ENCODE measurements at regions not wholly inside any gene's neighbourhood (a gene's known extent, or its start where the extent isn't known, plus 50 kb on each side); places are given as distances from the start of the nearest gene placed in this dataset.

GRCh38 chr6:54784011-54784410 is 62.6 kb upstream of the FAM83B start:
- Histone ChIP-seq H3K27ac (ENCODE audit: insufficient read length, low read depth, low read length) (no peak overlapping the region), H2AFZ (ENCODE audit: low read length) (no peak overlapping the region), H4K8ac (replicated peaks; ENCODE audit: insufficient read length, low read depth, low read length) (no peak overlapping the region), H4K20me1 (ENCODE audit: control insufficient read depth, insufficient read depth, insufficient read length) (no peaks in the 10 kb centered on the region), H2BK20ac (ENCODE audit: low read depth, low read length, poor library complexity, severe bottlenecking) (no peak overlapping the region), H3K9me3 (ENCODE audit: control insufficient read depth, low read depth, low read length) (no peaks in the 10 kb centered on the region), H3K79me2 (ENCODE audit: insufficient read depth, low read length) (no peaks in the 10 kb centered on the region), H3K23me2 (ENCODE audit: insufficient read length, low read depth, low read length, poor library complexity, severe bottlenecking) (no peaks in the 10 kb centered on the region), H3K56ac (ENCODE audit: insufficient read length, low read depth, low read length) (no peak overlapping the region), H3K18ac (ENCODE audit: insufficient read length, low read depth, low read length) (no peak overlapping the region), H3K79me1 (ENCODE audit: insufficient read depth, low read depth, low read length, poor library complexity, severe bottlenecking) (no peaks in the 10 kb centered on the region), H3K14ac (ENCODE audit: insufficient read depth, low read length) (no peak overlapping the region), H3K9ac (ENCODE audit: extremely low read depth, insufficient read length, low read length) (no peak overlapping the region), H2BK12ac (ENCODE audit: insufficient read length, low read depth, low read length) (no peak overlapping the region), H4K5ac (ENCODE audit: insufficient read length, low read depth, low read length) (no peak overlapping the region), H3K23ac (ENCODE audit: insufficient read length, low read depth, low read length) (no peak overlapping the region), H2BK15ac (ENCODE audit: low read depth, low read length) (no peak overlapping the region), H3K27me3 (ENCODE audit: insufficient read depth, low read length) (no peaks in the 10 kb centered on the region), H3K4ac (ENCODE audit: low read depth, low read length) (no peak overlapping the region), H2BK5ac (ENCODE audit: insufficient read length, low read length) (no peak overlapping the region), H3T11ph (ENCODE audit: low read length) (no peak overlapping the region), H2AK5ac (ENCODE audit: insufficient read length, low read length) (no peak overlapping the region), H3K4me1 (ENCODE audit: insufficient read depth, low read length) (no peaks in the 10 kb centered on the region), H4K91ac (ENCODE audit: insufficient read length, low read depth, low read length) (no peak overlapping the region), H3K4me2 (ENCODE audit: insufficient read depth, insufficient read length, low read length) (no peak overlapping the region), H2BK120ac (ENCODE audit: low read depth, low read length, poor library complexity, severe bottlenecking) (no peak overlapping the region)
- Mint-ChIP-seq H3K9me3 (0 out of 5 replicates have a peak, but pooled peaks cover 0 to 1% of the 10 kb centered on the region in 2 experiments), H3K36me3 (ENCODE audit: insufficient read depth in 1 of 3, low read depth in 3 of 3) (0 out of 7 replicates have a peak, but pooled peaks cover 0 to 2% (median 0%) of the 10 kb centered on the region in 3 experiments), H3K4me3 (no peak overlapping the region), H3K27ac (0 out of 7 replicates have a peak overlapping the region, but pooled peaks of 1 of the 3 experiments have one; percentile 40), H3K4me1 (peaks cover 3 to 7% of the 10 kb centered on the region in 2 experiments), H3K27me3 (ENCODE audit: low read depth) (no peaks in the 10 kb centered on the region)
- DNase-seq, result no peak
- TF ChIP-seq CTCF (conservative IDR thresholded peaks at IDR 0.05), result no peak
- no CpG with 5 or more reads among the region's 2 CpGs for WGBS (ENCODE audit: extremely low coverage, insufficient read length, low lambda C conversion rate)

All from H9 (cell line).